Progenitor cell of endocrine pancreas (in vitro differentiated cells): ENCODE measurements at regions not wholly inside any gene's neighbourhood (a gene's known extent, or its start where the extent isn't known, plus 50 kb on each side); places are given as distances from the start of the nearest gene placed in this dataset.

Experiments
- DNase-seq: peaks from one replicate; pipeline ENCODE4 v3.0.0; 2021; ENCODE audit warnings: low spot score; ENCODE audit not compliant: unreplicated experiment
- H3K27ac Mint-ChIP-seq: 2 replicates; pipeline ENCODE4 v1.8.0; 2021; ENCODE audit warnings: mild to moderate bottlenecking, moderate library complexity, mixed read lengths
- H3K27me3 Mint-ChIP-seq: 2 replicates; pipeline ENCODE4 v1.8.0; 2021; ENCODE audit warnings: mixed read lengths
- H3K36me3 Mint-ChIP-seq: 2 replicates; pipeline ENCODE4 v1.8.0; 2022; ENCODE audit warnings: mixed read lengths; ENCODE audit not compliant: insufficient read depth
- H3K4me1 Mint-ChIP-seq: 2 replicates; pipeline ENCODE4 v1.8.0; 2021; ENCODE audit warnings: low read depth, mixed read lengths
- H3K4me3 Mint-ChIP-seq: 2 replicates; pipeline ENCODE4 v1.8.0; 2021; ENCODE audit warnings: low read depth, mild to moderate bottlenecking, moderate library complexity, mixed read lengths
- H3K9me3 Mint-ChIP-seq: 2 replicates; pipeline ENCODE4 v1.8.0; 2021; ENCODE audit warnings: low read depth, mixed read lengths
- TF ChIP-seq, protein P1 (sequence below): fragments of 200-600 bp; sonication (generic); IDR thresholded peaks from one replicate; pipeline ENCODE4 v1.5.0; 2021; ENCODE audit warnings: antibody characterized with exemption, mild to moderate bottlenecking; ENCODE audit not compliant: unreplicated experiment

DNA sequence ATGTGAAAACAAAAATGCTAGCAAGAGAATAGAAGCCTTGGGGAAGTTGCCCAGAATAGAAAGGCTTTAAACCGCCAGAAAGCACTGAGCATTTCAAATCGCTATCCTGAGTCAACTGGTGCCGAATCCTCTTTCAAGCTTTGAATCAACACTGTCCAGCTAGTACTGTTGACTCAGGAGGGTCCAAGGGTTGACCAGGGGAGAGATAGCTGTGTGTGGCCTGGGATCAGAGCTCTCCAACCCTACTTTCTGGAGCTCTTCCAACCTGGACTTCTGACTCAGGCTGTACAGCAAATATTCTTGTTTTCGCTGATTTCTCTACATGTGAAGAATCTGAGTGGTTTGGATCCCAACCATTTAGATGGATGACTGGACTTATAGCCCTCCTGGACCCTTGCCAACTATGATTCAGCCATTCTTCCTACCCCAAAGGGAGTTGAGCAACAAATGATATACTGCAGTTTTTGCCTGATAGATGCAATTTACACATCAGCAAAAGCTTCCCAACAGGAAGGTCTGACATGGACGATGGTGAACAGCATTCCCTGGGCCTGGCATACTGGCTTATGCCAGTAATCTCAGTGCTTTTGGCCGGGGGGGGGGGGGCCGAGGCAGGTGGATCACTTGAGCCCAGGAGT is 154.0 kb upstream of the SDK2 start:
- Mint-ChIP-seq H3K27me3 (peaks cover 15% of the 10 kb centered on the region), H3K9me3 (peaks cover 3% of the 10 kb centered on the region), H3K27ac (no peak overlapping the region), H3K36me3 (no peaks in the 10 kb centered on the region), H3K4me1 (peaks cover 7% of the 10 kb centered on the region), H3K4me3 (no peak overlapping the region)
- no peak for DNase-seq
- TF ChIP-seq, protein P1, sequence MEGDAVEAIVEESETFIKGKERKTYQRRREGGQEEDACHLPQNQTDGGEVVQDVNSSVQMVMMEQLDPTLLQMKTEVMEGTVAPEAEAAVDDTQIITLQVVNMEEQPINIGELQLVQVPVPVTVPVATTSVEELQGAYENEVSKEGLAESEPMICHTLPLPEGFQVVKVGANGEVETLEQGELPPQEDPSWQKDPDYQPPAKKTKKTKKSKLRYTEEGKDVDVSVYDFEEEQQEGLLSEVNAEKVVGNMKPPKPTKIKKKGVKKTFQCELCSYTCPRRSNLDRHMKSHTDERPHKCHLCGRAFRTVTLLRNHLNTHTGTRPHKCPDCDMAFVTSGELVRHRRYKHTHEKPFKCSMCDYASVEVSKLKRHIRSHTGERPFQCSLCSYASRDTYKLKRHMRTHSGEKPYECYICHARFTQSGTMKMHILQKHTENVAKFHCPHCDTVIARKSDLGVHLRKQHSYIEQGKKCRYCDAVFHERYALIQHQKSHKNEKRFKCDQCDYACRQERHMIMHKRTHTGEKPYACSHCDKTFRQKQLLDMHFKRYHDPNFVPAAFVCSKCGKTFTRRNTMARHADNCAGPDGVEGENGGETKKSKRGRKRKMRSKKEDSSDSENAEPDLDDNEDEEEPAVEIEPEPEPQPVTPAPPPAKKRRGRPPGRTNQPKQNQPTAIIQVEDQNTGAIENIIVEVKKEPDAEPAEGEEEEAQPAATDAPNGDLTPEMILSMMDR = no peak

DNA sequence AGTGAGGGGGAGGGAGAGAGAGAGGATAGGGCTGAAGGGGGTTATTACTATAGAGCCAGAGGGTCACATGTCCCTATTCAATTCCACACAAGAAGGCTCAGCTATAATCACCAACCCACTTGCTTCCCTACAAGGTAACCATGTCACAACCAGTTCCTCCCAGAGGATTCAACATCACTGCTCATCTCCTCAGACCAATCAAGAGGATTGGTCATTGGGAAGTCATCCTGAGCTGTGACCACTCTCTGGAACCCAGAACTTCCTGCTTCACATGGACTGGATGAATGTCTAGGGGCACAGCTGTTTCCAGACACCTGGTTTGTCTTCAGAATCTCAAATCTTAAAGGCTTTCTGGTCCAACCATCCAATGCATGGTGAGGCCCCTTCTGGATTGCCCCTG is 154.9 kb upstream of the SDK2 start:
- H3K27me3 Mint-ChIP-seq = peaks cover 13% of the 10 kb centered on the region
- H3K4me1 Mint-ChIP-seq = peaks cover 7% of the 10 kb centered on the region
- no peak overlapping the region for H3K27ac Mint-ChIP-seq
- H3K36me3 Mint-ChIP-seq = no peaks in the 10 kb centered on the region
- TF ChIP-seq, protein P1 = no peak
- H3K4me3 Mint-ChIP-seq = no peak overlapping the region
- H3K9me3 Mint-ChIP-seq = peaks cover 3% of the 10 kb centered on the region
- no peak for DNase-seq

GRCh38 chr17:73799781-73800627 is 155.8 kb upstream of the SDK2 start:
- no peak for DNase-seq
- Mint-ChIP-seq H3K9me3 (peaks cover 3% of the 10 kb centered on the region), H3K4me3 (no peak overlapping the region), H3K27me3 (peaks cover 11% of the 10 kb centered on the region), H3K36me3 (no peaks in the 10 kb centered on the region), H3K4me1 (peaks cover 7% of the 10 kb centered on the region), H3K27ac (no peak overlapping the region)
- TF ChIP-seq, protein P1 = no peak

- peaks cover 11% of the 10 kb centered on the region for H3K27me3 Mint-ChIP-seq
- no peak for DNase-seq
- no peak overlapping the region for H3K27ac Mint-ChIP-seq
- H3K36me3 Mint-ChIP-seq = no peaks in the 10 kb centered on the region
- peaks cover 7% of the 10 kb centered on the region for H3K9me3 Mint-ChIP-seq
- TF ChIP-seq, protein P1 = no peak
- H3K4me1 Mint-ChIP-seq = peaks cover 7% of the 10 kb centered on the region
- H3K4me3 Mint-ChIP-seq = no peak overlapping the region
Measured at GRCh38 chr17:73800893-73801292, 156.6 kb upstream of the SDK2 start.

DNA sequence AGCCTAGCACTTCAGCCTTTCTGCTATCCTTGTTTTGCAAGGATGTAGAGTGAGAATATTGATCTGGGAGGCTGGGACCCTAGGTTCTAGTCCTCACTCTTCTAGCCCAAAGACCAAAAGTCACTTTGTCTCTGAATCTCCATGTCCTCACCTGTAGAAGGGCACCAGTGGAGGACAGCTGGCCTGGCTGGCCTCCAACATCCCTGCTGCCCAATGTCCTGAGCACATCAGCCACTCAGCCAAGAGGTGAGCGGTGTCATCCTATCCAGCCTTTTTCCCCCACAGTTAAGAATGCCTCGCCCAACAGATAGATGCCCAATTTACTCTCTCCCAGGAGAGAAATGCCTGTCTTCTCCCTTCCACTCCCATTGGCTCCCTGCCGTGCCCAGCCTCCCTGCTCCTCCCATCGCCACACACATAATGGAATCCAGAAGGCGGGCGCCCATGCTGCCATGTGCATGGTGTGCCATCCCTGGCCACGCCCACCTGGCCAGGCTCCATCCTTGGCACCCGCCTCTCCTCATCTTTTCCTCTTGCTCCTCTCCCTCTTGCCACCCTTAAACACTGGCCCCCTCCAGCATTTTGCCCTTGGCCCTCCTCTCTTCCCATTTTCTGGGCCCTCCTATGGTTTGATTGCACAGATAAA is 157.3 kb upstream of the SDK2 start:
- Mint-ChIP-seq H3K9me3 (peaks cover 7% of the 10 kb centered on the region), H3K27ac (no peak overlapping the region), H3K4me1 (peaks cover 7% of the 10 kb centered on the region)

More for the DNA sequence above, 157.3 kb upstream of the SDK2 start:
- Mint-ChIP-seq H3K4me3 (no peak overlapping the region), H3K27me3 (peaks cover 11% of the 10 kb centered on the region), H3K36me3 (no peaks in the 10 kb centered on the region)
- TF ChIP-seq, protein P1 = no peak
- DNase-seq = no peak
